ENCODE measurements at regions not wholly inside any gene's neighbourhood (a gene's known extent, or its start where the extent isn't known, plus 50 kb on each side); places are given as distances from the start of the nearest gene placed in this dataset.

- no peak for TF ChIP-seq CTCF (IDR thresholded peaks at IDR 0.05; ENCODE audit: insufficient read depth, low read depth, low read length)
- no peak for TF ChIP-seq EZH2 (IDR thresholded peaks at IDR 0.05; ENCODE audit: insufficient read depth, low read length)
Observed at GRCh38 chr14:105917933-105918436, 391.6 kb downstream of the TMEM121 start.
